H1 (cell line): ENCODE measurements at regions not wholly inside any gene's neighbourhood (a gene's known extent, or its start where the extent isn't known, plus 50 kb on each side); places are given as distances from the start of the nearest gene placed in this dataset.

ENCODE experiments used
- CTCF ChIA-PET: fragments of 300-600 bp; sonication (Branson Sonifier 250); formaldehyde crosslinking; loops from one replicate; lab custom pipeline; 2021; ENCODE audit not compliant: partially characterized antibody; lab: Charles Lee
- POLR2A ChIA-PET: fragments of 300-600 bp; sonication (Branson Sonifier 250); formaldehyde crosslinking; loops from one replicate; lab custom pipeline; 2021; ENCODE audit warnings: inconsistent platforms; ENCODE audit not compliant: partially characterized antibody; lab: Charles Lee
- DNase-seq, 2 experiments: peaks; one replicate each; pipeline versions ENCODE4 v3.0.0 to v3.0.0-alpha.2; 2010 to 2022; ENCODE audit warnings: low spot score in 2 of 2, low read depth in 1 of 2, mixed read lengths in 1 of 2
- FAIRE-seq: peaks from 2 replicates; lab custom pipeline; 2011; peaks lifted over from hg19 to GRCh38; lab: Jason Lieb, UNC
- H2AFZ ChIP-seq: 2 replicates; pipeline ENCODE4 v1.8.1; 2012; ENCODE audit warnings: low read length, inconsistent platforms
- H2AK5ac ChIP-seq: 2 replicates; pipeline ENCODE4 v1.6.1; 2013; ENCODE audit warnings: low read depth, low read length
- H2BK120ac ChIP-seq: replicated peaks from 2 replicates; pipeline ENCODE3; 2013; ENCODE audit warnings: low read depth, low read length, inconsistent platforms
- H2BK12ac ChIP-seq: 2 replicates; pipeline ENCODE4 v1.6.1; 2013; ENCODE audit warnings: low read depth, low read length
- H2BK15ac ChIP-seq: 2 replicates; pipeline ENCODE4 v1.6.1; 2013; ENCODE audit warnings: low read length
- H2BK20ac ChIP-seq: 2 replicates; pipeline ENCODE4 v1.6.1; 2013; ENCODE audit warnings: low read length
- H2BK5ac ChIP-seq: 2 replicates; pipeline ENCODE4 v1.6.1; 2013; ENCODE audit warnings: low read depth, low read length
- H3K14ac ChIP-seq: 2 replicates; pipeline ENCODE4 v1.6.1; 2013; ENCODE audit warnings: inconsistent platforms; ENCODE audit not compliant: insufficient read length
- H3K18ac ChIP-seq: 2 replicates; pipeline ENCODE4 v1.6.1; 2013; ENCODE audit warnings: low read length; ENCODE audit errors: extremely low read depth
- H3K23ac ChIP-seq: 2 replicates; pipeline ENCODE4 v1.6.1; 2013; ENCODE audit warnings: inconsistent platforms; ENCODE audit not compliant: insufficient read length
- H3K23me2 ChIP-seq: 2 replicates; pipeline ENCODE4 v1.6.1; 2013; ENCODE audit warnings: low read depth, low read length
- H3K27ac ChIP-seq: 2 replicates; pipeline ENCODE4 v1.6.1; 2011; ENCODE audit warnings: low read depth, low read length, inconsistent platforms
- H3K27me3 ChIP-seq, 4 experiments: replicated peaks in 1 of 4; 1 replicate in 1 of 4; 2 replicates in 3 of 4; pipeline versions ENCODE4 v1.6.1 to v1.8.1; 2011 to 2013; ENCODE audit warnings: low read length in 3 of 4, mild to moderate bottlenecking in 3 of 4, inconsistent platforms in 2 of 4, mixed read lengths in 2 of 4, moderate library complexity in 1 of 4; ENCODE audit not compliant: control insufficient read depth in 3 of 4, insufficient read depth in 3 of 4; ENCODE audit errors: extremely low read depth in 1 of 4
- H3K36me3 ChIP-seq, 4 experiments: 2 replicates each; pipeline versions ENCODE4 v1.6.1 to v1.8.1; 2011 to 2013; ENCODE audit warnings: mild to moderate bottlenecking in 4 of 4, low read length in 3 of 4, moderate library complexity in 2 of 4, control low read depth in 1 of 4, inconsistent platforms in 1 of 4; ENCODE audit not compliant: insufficient read depth in 4 of 4, control insufficient read depth in 2 of 4
- H3K4ac ChIP-seq: replicated peaks from 2 replicates; pipeline ENCODE3; 2013; ENCODE audit warnings: low read length, low read depth, mixed read lengths, inconsistent platforms; ENCODE audit not compliant: insufficient read length
- H3K4me1 ChIP-seq, 4 experiments: replicated peaks in 1 of 4; 1 replicate in 1 of 4; 2 replicates in 3 of 4; pipeline versions ENCODE4 v1.6.1 to v1.8.1; 2011 to 2013; ENCODE audit warnings: low read length in 3 of 4, inconsistent platforms in 2 of 4, mixed read lengths in 1 of 4; ENCODE audit not compliant: insufficient read depth in 4 of 4, control insufficient read depth in 3 of 4
- H3K4me2 ChIP-seq, 2 experiments: 2 replicates each; pipeline versions ENCODE4 v1.6.1 to v1.8.1; 2011 to 2013; ENCODE audit warnings: low read depth in 2 of 2, low read length in 2 of 2, control low read depth in 1 of 2, inconsistent platforms in 1 of 2, mild to moderate bottlenecking in 1 of 2; ENCODE audit not compliant: insufficient read depth in 1 of 2
- H3K4me3 ChIP-seq, 4 experiments: fragments of 200-600, 300-600 bp in 1 of 4; sonication (generic), shearing (Covaris generic), sonication (Bioruptor Twin) in 1 of 4; 2 replicates each; pipeline versions ENCODE4 v1.5.1 to v1.8.1; 2011 to 2016; ENCODE audit warnings: low read length in 4 of 4, low read depth in 3 of 4, control low read depth in 2 of 4, inconsistent platforms in 2 of 4, mild to moderate bottlenecking in 2 of 4, mixed read lengths in 1 of 4, moderate library complexity in 1 of 4; ENCODE audit not compliant: insufficient read depth in 2 of 4; ENCODE audit errors: extremely low read depth in 1 of 4
- H3K56ac ChIP-seq: replicated peaks from 2 replicates; pipeline ENCODE3; 2013; ENCODE audit warnings: low read depth, mild to moderate bottlenecking, mixed read lengths, low read length, inconsistent platforms; ENCODE audit not compliant: insufficient read length
- H3K79me1 ChIP-seq: 2 replicates; pipeline ENCODE4 v1.6.1; 2013; ENCODE audit warnings: low read depth, low read length, control low read depth
- H3K79me2 ChIP-seq, 2 experiments: 2 replicates each; pipeline versions ENCODE4 v1.6.1 to v1.8.1; 2012 to 2013; ENCODE audit warnings: low read length in 2 of 2, mild to moderate bottlenecking in 2 of 2, inconsistent platforms in 1 of 2; ENCODE audit not compliant: insufficient read depth in 2 of 2, control insufficient read depth in 1 of 2
- H3K9ac ChIP-seq, 4 experiments: replicated peaks in 1 of 4; 1 replicate in 1 of 4; 2 replicates in 3 of 4; pipeline versions ENCODE4 v1.6.1 to v1.8.1; 2011 to 2013; ENCODE audit warnings: low read depth in 3 of 4, low read length in 3 of 4, control low read depth in 2 of 4, mild to moderate bottlenecking in 2 of 4, moderate library complexity in 2 of 4, inconsistent platforms in 1 of 4; ENCODE audit errors: extremely low read depth in 1 of 4
- H3K9me3 ChIP-seq, 2 experiments: 2 replicates each; pipeline versions ENCODE4 v1.6.1 to v1.8.1; 2012 to 2013; ENCODE audit warnings: mild to moderate bottlenecking in 2 of 2, moderate library complexity in 2 of 2, control low read depth in 1 of 2, inconsistent platforms in 1 of 2, low read depth in 1 of 2, low read length in 1 of 2, mixed read lengths in 1 of 2; ENCODE audit not compliant: insufficient read depth in 2 of 2
- H4K20me1 ChIP-seq, 2 experiments: replicated peaks in 1 of 2; 2 replicates each; pipeline versions ENCODE3 to v1.8.1; 2011 to 2013; ENCODE audit warnings: inconsistent platforms in 2 of 2, low read length in 2 of 2, mild to moderate bottlenecking in 1 of 2; ENCODE audit not compliant: insufficient read depth in 2 of 2, control insufficient read depth in 1 of 2
- H4K5ac ChIP-seq: 2 replicates; pipeline ENCODE4 v1.6.1; 2013; ENCODE audit warnings: low read length, low read depth, mixed read lengths, inconsistent platforms; ENCODE audit not compliant: insufficient read length
- H4K8ac ChIP-seq: 2 replicates; pipeline ENCODE4 v1.8.0; 2013; ENCODE audit warnings: mild to moderate bottlenecking, moderate library complexity, low read length, inconsistent platforms; ENCODE audit not compliant: insufficient read depth; ENCODE audit errors: extremely low read depth
- H4K91ac ChIP-seq: replicated peaks from 2 replicates; pipeline ENCODE3; 2013; ENCODE audit warnings: low read length, mixed read lengths, inconsistent platforms; ENCODE audit not compliant: insufficient read length
- BCL11A ChIP-seq, 2 experiments: IDR thresholded peaks; one replicate each; pipeline ENCODE4 v1.6.1; 2011; ENCODE audit warnings: low read depth in 2 of 2, low read length in 2 of 2, mild to moderate bottlenecking in 2 of 2
- EZH2 ChIP-seq: fragments of 200-600 bp; sonication (generic); IDR thresholded peaks from 2 replicates; pipeline ENCODE4 v1.7.1; 2012; ENCODE audit warnings: low read depth, mild to moderate bottlenecking, moderate library complexity, low read length, inconsistent platforms; ENCODE audit not compliant: severe bottlenecking
- POLR2AphosphoS5 ChIP-seq: IDR thresholded peaks from 2 replicates; pipeline ENCODE4 v1.6.1; 2011; ENCODE audit warnings: low read depth, low read length
- RAD21 ChIP-seq, 2 experiments: IDR thresholded peaks in 1 of 2; conservative IDR thresholded peaks in 1 of 2; 2 replicates each; pipeline ENCODE4 v1.6.1; 2011; ENCODE audit warnings: low read depth in 2 of 2, low read length in 2 of 2, improper control_type of control experiment in 1 of 2, inconsistent platforms in 1 of 2, mild to moderate bottlenecking in 1 of 2, moderate library complexity in 1 of 2
- SP1 ChIP-seq: IDR thresholded peaks from 2 replicates; pipeline ENCODE4 v1.6.1; 2011; ENCODE audit warnings: low read depth, low read length
- ZNF274 ChIP-seq: IDR thresholded peaks from 2 replicates; pipeline ENCODE4 v1.7.0; 2012; ENCODE audit warnings: low read length, borderline replicate concordance; ENCODE audit errors: extremely low read depth
- WGBS, 2 experiments: shearing (Covaris generic) in 1 of 2; methylation state at CpG; one replicate each; pipeline versions ENCODE4 v1.1.6 to v1.1.7; 2013 to 2015; ENCODE audit warnings: low lambda C conversion rate in 2 of 2, mixed read lengths in 2 of 2, inconsistent platforms in 1 of 2, low coverage in 1 of 2, missing lambda C conversion rate in 1 of 2; ENCODE audit not compliant: insufficient replicate concordance in 2 of 2, insufficient coverage in 1 of 2, insufficient read length in 1 of 2; ENCODE audit errors: extremely low coverage in 1 of 2, missing lambda C conversion rate in 1 of 2; 5-methylcytosine and 5-hydroxymethylcytosine counted together

GRCh38 chr6:105977934-105978504 is 108.1 kb upstream of the PRDM1 start:
- H3K27me3 ChIP-seq = peaks cover 22 to 28% (median 25%) of the 10 kb centered on the region in 4 experiments
- CTCF ChIA-PET = interaction anchor here (0.9 to 1.1 kb wide), 2 partner anchors 8 to 94 kb away, joined by 3 read pairs; no protein-coding TSS in a partner anchor

More at GRCh38 chr6:105977934-105978504, 108.1 kb upstream of the PRDM1 start:
- Histone ChIP-seq H2BK120ac (no peak overlapping the region), H3K27ac (no peak overlapping the region), H4K20me1 (no peaks in the 10 kb centered on the region), H4K5ac (no peak overlapping the region), H3K4me2 (no peak overlapping the region), H3K23me2 (peaks cover 3% of the 10 kb centered on the region; the same call in 1 of the 2 replicates), H2BK12ac (no peak overlapping the region), H3K4ac (no peak overlapping the region), H3K23ac (no peak overlapping the region), H2BK5ac (no peak overlapping the region), H3K79me1 (no peaks in the 10 kb centered on the region), H3K56ac (no peak overlapping the region), H2BK20ac (no peak overlapping the region), H3K79me2 (no peaks in the 10 kb centered on the region), H2AFZ (no peak overlapping the region), H4K8ac (no peak overlapping the region), H3K4me3 (no peak overlapping the region), H2AK5ac (no peak overlapping the region), H3K36me3 (no peaks in the 10 kb centered on the region), H4K91ac (no peak overlapping the region), H2BK15ac (no peak overlapping the region), H3K18ac (no peak overlapping the region), H3K4me1 (peaks cover 0 to 3% (median 0%) of the 10 kb centered on the region in 4 experiments; a peak in 3 of 7 replicates), H3K14ac (no peak overlapping the region), H3K9me3 (0 out of 4 replicates have a peak, but pooled peaks cover 0 to under 1% of the 10 kb centered on the region in 2 experiments), H3K9ac (no peak overlapping the region)
- TF ChIP-seq RAD21 (IDR thresholded peaks at IDR 0.05 in 1 of 2, conservative IDR thresholded peaks at IDR 0.05 in 1 of 2; ENCODE audit: low read depth in 2 of 2, low read length in 2 of 2) = no peak
- TF ChIP-seq POLR2AphosphoS5 = no peak
- TF ChIP-seq ZNF274 = no peak
- TF ChIP-seq SP1 = no peak
- TF ChIP-seq BCL11A (IDR thresholded peaks at IDR 0.05; ENCODE audit: low read depth in 2 of 2, low read length in 2 of 2) = no peak
- TF ChIP-seq EZH2 = no peak
- FAIRE-seq = no peak
- 91% methylated on average over 4 of the region's 4 CpGs; no CpG with 5 or more reads in 1 of the 2 experiments for WGBS, 2 experiments
- POLR2A ChIA-PET = no interaction called here
- no peak for DNase-seq
